PC-3 (cell line): ENCODE measurements at regions not wholly inside any gene's neighbourhood (a gene's known extent, or its start where the extent isn't known, plus 50 kb on each side); places are given as distances from the start of the nearest gene placed in this dataset.
A peak's percentile ranks its signal among the peaks of the same experiment; 100 is the strongest.

Experiments
- ATAC-seq: fragments of 200-7000 bp; cut with Tn5 transposase; 2 replicates; pipeline ENCODE4 v1.9.1; 2020; ENCODE audit warnings: mild to moderate bottlenecking, moderate library complexity
- BruUV-seq: library from RNA; stranded (reverse); fragments of 400-500 nt; replicated peaks from 2 replicates; lab custom pipeline; 2021; lab: Mats Ljungman, UMichigan
- CTCF ChIA-PET: fragments of 300-600 bp; sonication (Branson Sonifier 250); formaldehyde crosslinking; loops from one replicate; lab custom pipeline; 2022; ENCODE audit warnings: antibody characterized with exemption; lab: Charles Lee
- POLR2A ChIA-PET: fragments of 300-600 bp; sonication (Branson Sonifier 250); formaldehyde crosslinking; loops from one replicate; lab custom pipeline; 2022; ENCODE audit warnings: antibody characterized with exemption; ENCODE audit not compliant: unreplicated experiment; lab: Charles Lee
- DNase-seq: peaks from one replicate; pipeline ENCODE4 v3.0.0-alpha.2; 2015
- H2AFZ ChIP-seq: fragments of 300-600 bp; sonication (generic); 2 replicates; pipeline ENCODE4 v1.6.0; 2016; ENCODE audit warnings: antibody characterized with exemption, low read length
- H3F3A ChIP-seq: fragments of 300-600 bp; sonication (generic); one replicate; pipeline ENCODE4 v1.6.0; 2017; ENCODE audit warnings: antibody characterized with exemption, low read length, control low read depth, mild to moderate bottlenecking; ENCODE audit not compliant: unreplicated experiment
- H3K27ac ChIP-seq: fragments of 300-600 bp; sonication (generic); 2 replicates; pipeline ENCODE4 v1.5.1; 2016; ENCODE audit warnings: mild to moderate bottlenecking, low read length
- H3K27me3 ChIP-seq: fragments of 300-600 bp; sonication (generic); 2 replicates; pipeline ENCODE4 v1.6.1; 2016; ENCODE audit warnings: low read length, mixed read lengths
- H3K36me3 ChIP-seq: fragments of 300-600 bp; sonication (generic); 2 replicates; pipeline ENCODE4 v1.6.1; 2016; ENCODE audit warnings: low read depth, mixed run types, low read length, mixed read lengths
- H3K4me1 ChIP-seq: fragments of 300-600 bp; sonication (generic); 2 replicates; pipeline ENCODE4 v1.5.1; 2016; ENCODE audit warnings: low read length; ENCODE audit not compliant: insufficient read depth
- H3K4me2 ChIP-seq: fragments of 300-600 bp; sonication (generic); 2 replicates; pipeline ENCODE4 v1.6.0; 2016; ENCODE audit warnings: low read length
- H3K4me3 ChIP-seq: fragments of 300-600 bp; sonication (generic); 2 replicates; pipeline ENCODE4 v1.5.1; 2016; ENCODE audit warnings: mild to moderate bottlenecking, low read length, mixed read lengths
- H3K79me2 ChIP-seq: fragments of 300-600 bp; sonication (generic); 2 replicates; pipeline ENCODE4 v1.6.1; 2017; ENCODE audit warnings: low read length, mixed read lengths
- H3K9ac ChIP-seq: fragments of 300-600 bp; sonication (generic); 2 replicates; pipeline ENCODE4 v1.6.0; 2016; ENCODE audit warnings: mild to moderate bottlenecking, low read length
- H3K9me2 ChIP-seq: fragments of 300-600 bp; sonication (generic); replicated peaks from 2 replicates; pipeline ENCODE4 v1.6.1; 2016; ENCODE audit warnings: mixed run types, low read length, mixed read lengths
- H3K9me3 ChIP-seq: fragments of 300-600 bp; sonication (generic); 2 replicates; pipeline ENCODE4 v1.6.1; 2016; ENCODE audit warnings: low read length, mixed read lengths
- H4K20me1 ChIP-seq: fragments of 300-600 bp; sonication (generic); 2 replicates; pipeline ENCODE4 v1.6.1; 2016; ENCODE audit warnings: low read length, mixed read lengths
- CTCF ChIP-seq: fragments of 300-600 bp; sonication (generic); conservative IDR thresholded peaks from 2 replicates; pipeline ENCODE4 v1.5.1; 2017; ENCODE audit warnings: antibody characterized with exemption, low read depth, mild to moderate bottlenecking, low read length
- EZH2 ChIP-seq: fragments of 300-600 bp; sonication (generic); IDR thresholded peaks from one replicate; pipeline ENCODE4 v1.6.1; 2017; ENCODE audit warnings: antibody characterized with exemption, mild to moderate bottlenecking, low read length; ENCODE audit not compliant: unreplicated experiment
- EZH2phosphoT487 ChIP-seq: fragments of 300-600 bp; sonication (generic); IDR thresholded peaks from 2 replicates; pipeline ENCODE4 v1.6.1; 2018; ENCODE audit warnings: mild to moderate bottlenecking, antibody characterized with exemption, low read length, borderline replicate concordance
- intact Hi-C: fragments of 100-400 bp; cut with micrococcal nuclease; formaldehyde crosslinking; loops from 2 replicates; pipeline ENCODE4 v1.9.0; 2023

DNA sequence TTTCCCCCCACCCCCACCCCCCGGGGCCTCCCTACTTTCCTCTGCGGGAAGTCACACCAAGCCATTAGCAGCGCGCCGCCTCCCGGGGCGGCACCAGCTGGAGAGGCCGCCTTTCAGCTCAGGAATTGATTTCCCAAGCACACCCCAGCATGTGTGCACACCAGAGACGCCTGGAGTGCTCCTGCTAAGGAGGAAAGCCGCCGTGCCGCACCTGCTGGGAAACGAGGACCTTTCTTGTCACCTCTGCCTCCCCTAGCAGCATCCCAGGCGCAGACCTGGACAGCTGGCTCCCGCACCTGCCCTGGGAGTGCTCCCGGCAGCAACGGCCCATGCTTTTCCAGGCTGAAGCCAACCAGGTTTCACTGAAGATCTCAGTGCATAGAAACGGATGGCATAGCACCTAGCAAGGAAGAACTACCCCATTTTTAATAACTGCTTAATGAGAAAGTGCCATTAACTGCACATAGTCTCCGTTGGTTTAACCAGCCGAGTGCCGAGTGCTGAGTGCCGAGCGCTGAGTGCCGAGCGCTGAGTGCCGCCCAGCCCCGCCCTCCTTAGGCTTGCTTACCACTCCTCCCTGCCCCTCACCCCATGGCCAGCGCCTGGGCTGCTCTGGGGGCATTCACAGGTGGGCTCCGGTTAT lies 165.0 kb downstream of the USP12 start:
- Histone ChIP-seq H3F3A (no peaks in the 10 kb centered on the region), H3K79me2 (no peaks in the 10 kb centered on the region), H3K9me3 (no peaks in the 10 kb centered on the region), H2AFZ (peak overlapping the region; percentile 92), H3K36me3 (no peaks in the 10 kb centered on the region), H4K20me1 (no peaks in the 10 kb centered on the region), H3K4me1 (no peaks in the 10 kb centered on the region), H3K4me3 (peak overlapping the region; percentile 61), H3K9me2 (no peaks in the 10 kb centered on the region), H3K4me2 (peak overlapping the region; percentile 83), H3K27ac (no peak overlapping the region), H3K9ac (no peak overlapping the region; the same call in 1 of the 2 replicates), H3K27me3 (no peaks in the 10 kb centered on the region)
- TSS peak; percentile 76 for BruUV-seq
- CTCF ChIA-PET = no interaction called here
- intact Hi-C loops = loop anchor here (1.0 kb wide), 1 partner anchor 15 kb away; no protein-coding TSS in a partner anchor
- POLR2A ChIA-PET = no interaction called here
- TF ChIP-seq EZH2 (no peak), EZH2phosphoT487 (no peak), CTCF (no peak)
- DNase-seq = peak; percentile 12
- ATAC-seq = peak; percentile 88

DNA sequence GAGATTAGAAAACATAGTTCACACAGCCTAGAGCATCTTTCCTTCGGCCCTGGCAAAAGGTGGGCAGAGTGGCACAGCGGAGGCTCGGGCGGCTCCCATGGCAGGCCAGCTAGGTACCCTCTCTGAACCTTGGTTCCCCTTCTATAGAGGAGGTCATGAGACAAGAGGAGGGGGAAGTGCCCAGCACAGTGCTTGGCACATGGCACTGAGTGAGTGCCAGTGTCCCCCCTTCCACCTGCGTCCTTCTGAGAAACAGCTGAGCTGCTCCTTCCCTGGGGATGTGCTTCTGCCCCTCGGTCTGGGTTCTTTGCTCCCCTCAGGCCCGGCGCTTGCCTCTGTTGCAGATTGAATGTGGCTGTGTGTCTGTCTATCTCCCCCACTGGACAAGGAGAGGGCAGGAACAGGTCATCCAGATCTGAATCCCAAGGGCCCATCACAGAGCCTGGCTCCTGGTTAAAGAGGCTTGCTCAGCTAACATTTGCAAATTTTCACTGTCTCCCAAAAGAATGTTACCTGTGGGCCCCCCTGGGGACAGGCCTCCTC lies 165.6 kb downstream of the USP12 start:
- ATAC-seq (peak; percentile 22), DNase-seq (no peak)
- intact Hi-C loops = loop anchor here (1.0 kb wide), 1 partner anchor 15 kb away; no protein-coding TSS in a partner anchor
- H3K9ac ChIP-seq = no peak overlapping the region
- no peaks in the 10 kb centered on the region for H3K36me3 ChIP-seq
- peak overlapping the region; percentile 92 for H2AFZ ChIP-seq
- no TSS peak for BruUV-seq
- H3K4me1 ChIP-seq = no peaks in the 10 kb centered on the region
- TF ChIP-seq EZH2 (no peak), CTCF (no peak), EZH2phosphoT487 (no peak)
- POLR2A ChIA-PET = no interaction called here
- H3K4me2 ChIP-seq = peak overlapping the region; percentile 83
- H3F3A ChIP-seq = no peaks in the 10 kb centered on the region
- no peaks in the 10 kb centered on the region for H4K20me1 ChIP-seq
- no peaks in the 10 kb centered on the region for H3K27me3 ChIP-seq
- no peaks in the 10 kb centered on the region for H3K79me2 ChIP-seq
- CTCF ChIA-PET = no interaction called here
- H3K4me3 ChIP-seq = peak overlapping the region; percentile 61; the same call in 1 of the 2 replicates
- no peaks in the 10 kb centered on the region for H3K9me2 ChIP-seq
- no peak overlapping the region for H3K27ac ChIP-seq
- H3K9me3 ChIP-seq = no peaks in the 10 kb centered on the region

- Histone ChIP-seq H2AFZ (no peak overlapping the region), H3K27ac (no peak overlapping the region), H3K9me2 (no peaks in the 10 kb centered on the region), H3K79me2 (no peaks in the 10 kb centered on the region), H4K20me1 (no peaks in the 10 kb centered on the region), H3F3A (no peaks in the 10 kb centered on the region), H3K4me2 (no peak overlapping the region), H3K9me3 (no peaks in the 10 kb centered on the region), H3K9ac (no peak overlapping the region), H3K4me3 (no peak overlapping the region), H3K4me1 (no peaks in the 10 kb centered on the region), H3K27me3 (no peaks in the 10 kb centered on the region), H3K36me3 (no peaks in the 10 kb centered on the region)
- ChIA-PET POLR2A (no interaction called here), CTCF (no interaction called here)
- intact Hi-C loops = no loop called here
- no peak for TF ChIP-seq EZH2
- no peak for TF ChIP-seq EZH2phosphoT487
- TF ChIP-seq CTCF = no peak
- no TSS peak for BruUV-seq
- DNase-seq = no peak
- no peak for ATAC-seq
These were observed 166.1 kb downstream of the USP12 start for GRCh38 chr13:27005556-27005955.
